Activated CD8-positive, alpha-beta T cell treated with anti-CD3 and anti-CD28 coated beads for 36 hours (primary cell): ENCODE measurements at regions not wholly inside any gene's neighbourhood (a gene's known extent, or its start where the extent isn't known, plus 50 kb on each side); places are given as distances from the start of the nearest gene placed in this dataset.

Source experiments
- ATAC-seq: fragments of 200-7000 bp; cut with Tn5 transposase; one replicate; pipeline ENCODE4 v1.10.0; 2021; ENCODE audit warnings: mild to moderate bottlenecking, moderate library complexity
- CTCF ChIA-PET: fragments of 350-600 bp; sonication (Branson Sonifier 250); formaldehyde crosslinking; loops from one replicate; lab custom pipeline; 2021; ENCODE audit warnings: antibody characterized with exemption; lab: Charles Lee
- POLR2A ChIA-PET: fragments of 350-600 bp; sonication (Branson Sonifier 250); formaldehyde crosslinking; loops from one replicate; lab custom pipeline; 2021; ENCODE audit warnings: antibody characterized with exemption; lab: Charles Lee
- DNase-seq: peaks from one replicate; pipeline ENCODE4 v3.0.0-alpha.2; 2020
- H3K27ac Mint-ChIP-seq: one replicate; pipeline ENCODE4 v1.8.0; 2021; ENCODE audit warnings: mild to moderate bottlenecking, mixed read lengths
- H3K27me3 Mint-ChIP-seq: one replicate; pipeline ENCODE4 v1.8.0; 2021; ENCODE audit warnings: mixed read lengths
- H3K36me3 Mint-ChIP-seq: one replicate; pipeline ENCODE4 v1.8.0; 2021; ENCODE audit warnings: low read depth, mixed read lengths
- H3K4me1 Mint-ChIP-seq: one replicate; pipeline ENCODE4 v1.8.0; 2021; ENCODE audit warnings: low read depth, mixed read lengths
- H3K4me3 Mint-ChIP-seq: one replicate; pipeline ENCODE4 v1.8.0; 2021; ENCODE audit warnings: mild to moderate bottlenecking, moderate library complexity, mixed read lengths
- H3K9me3 Mint-ChIP-seq: one replicate; pipeline ENCODE4 v1.8.0; 2021; ENCODE audit warnings: mixed read lengths
- CTCF ChIP-seq: fragments of 200-600 bp; IDR thresholded peaks from one replicate; pipeline ENCODE4 v1.8.0; 2022; ENCODE audit warnings: antibody characterized with exemption, mild to moderate bottlenecking
- intact Hi-C: fragments of 100-400 bp; cut with micrococcal nuclease; formaldehyde crosslinking; loops from one replicate; pipeline ENCODE4 v1.10.0; 2022

DNA sequence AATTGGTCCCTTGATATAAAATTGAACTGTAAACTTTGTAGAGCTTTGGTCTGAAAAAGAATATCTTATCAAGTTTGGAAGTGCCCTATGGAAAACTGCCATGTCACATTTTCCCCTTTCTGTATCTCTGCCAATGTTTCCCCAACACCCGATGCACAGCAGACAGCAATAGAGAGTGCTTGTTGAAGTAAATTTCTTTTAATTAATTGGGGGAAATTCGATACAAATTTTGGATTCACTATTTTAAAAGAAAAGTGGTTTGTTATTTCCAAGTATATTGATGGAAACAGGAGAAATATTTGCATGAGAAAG lies 208.1 kb downstream of the OGFRL1 start:
- H3K27me3 Mint-ChIP-seq: no peaks in the 10 kb centered on the region

GRCh38 chr6:71498638-71499037 lies 210.0 kb downstream of the OGFRL1 start:
- Mint-ChIP-seq H3K27ac (no peak overlapping the region), H3K36me3 (no peaks in the 10 kb centered on the region), H3K9me3 (no peaks in the 10 kb centered on the region), H3K4me3 (no peak overlapping the region), H3K27me3 (no peaks in the 10 kb centered on the region), H3K4me1 (peaks cover 4% of the 10 kb centered on the region)
- no peak for TF ChIP-seq CTCF
- no peak for ATAC-seq
- CTCF ChIA-PET: interaction anchor here (0.8 kb wide), 1 partner anchor 15 kb away, joined by 3 read pairs; no protein-coding TSS in a partner anchor
- POLR2A ChIA-PET: no interaction called here
- intact Hi-C loops: no loop called here
- DNase-seq: no peak

More for the DNA sequence above, 208.1 kb downstream of the OGFRL1 start:
- no peak for TF ChIP-seq CTCF
- H3K4me1 Mint-ChIP-seq: peaks cover 4% of the 10 kb centered on the region
- POLR2A ChIA-PET: no interaction called here
- H3K27ac Mint-ChIP-seq: no peak overlapping the region
- no peaks in the 10 kb centered on the region for H3K9me3 Mint-ChIP-seq
- CTCF ChIA-PET: no interaction called here
- DNase-seq (no peak), ATAC-seq (no peak)
- H3K4me3 Mint-ChIP-seq: no peak overlapping the region
- H3K36me3 Mint-ChIP-seq: no peaks in the 10 kb centered on the region
- intact Hi-C loops: no loop called here

DNA sequence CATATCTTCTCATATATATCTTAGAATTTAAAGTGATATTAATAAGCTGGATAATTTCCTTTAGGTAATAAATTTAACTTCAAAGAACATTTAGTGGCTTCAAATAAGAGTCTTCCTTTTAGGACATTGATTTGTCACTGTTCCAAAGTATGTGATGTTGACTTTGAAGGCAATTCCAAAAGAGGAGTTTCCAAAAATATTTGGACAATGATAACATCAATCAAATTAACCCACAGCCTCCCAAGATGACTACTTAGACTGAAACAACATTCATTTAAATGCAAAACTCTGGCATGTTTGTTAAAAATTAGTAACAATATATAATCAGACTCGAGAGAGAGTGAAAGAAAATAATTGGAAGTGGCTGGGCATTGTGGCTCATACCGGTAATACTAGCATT lies 211.1 kb downstream of the OGFRL1 start:
- intact Hi-C loops: no loop called here
- Mint-ChIP-seq H3K36me3 (no peaks in the 10 kb centered on the region), H3K9me3 (no peaks in the 10 kb centered on the region), H3K4me3 (no peak overlapping the region), H3K27ac (no peak overlapping the region), H3K4me1 (peaks cover 4% of the 10 kb centered on the region), H3K27me3 (no peaks in the 10 kb centered on the region)
- ATAC-seq: no peak
- ChIA-PET CTCF (no interaction called here), POLR2A (no interaction called here)
- DNase-seq: no peak
- TF ChIP-seq CTCF: no peak

DNA sequence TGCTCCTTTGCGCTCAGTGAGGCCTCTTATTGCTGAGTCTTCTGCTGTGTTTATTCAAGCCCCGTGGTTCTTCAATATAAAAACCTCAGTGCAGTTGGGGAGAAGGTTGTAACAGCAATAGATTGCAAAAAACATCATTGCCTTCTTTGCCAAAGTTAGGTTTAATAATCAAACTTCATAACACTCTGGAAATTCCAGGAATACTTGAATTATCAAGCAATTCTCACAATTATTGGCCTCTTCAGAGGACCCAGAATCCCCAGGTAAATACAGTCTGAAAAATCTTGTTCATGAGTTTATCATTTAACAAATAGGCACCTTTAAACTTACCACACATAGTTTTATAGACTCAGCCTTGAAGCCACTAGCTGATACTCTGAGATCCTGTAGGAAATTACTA lies 213.6 kb downstream of the OGFRL1 start:
- intact Hi-C loops: no loop called here

GRCh38 chr6:71502956-71503355 lies 214.3 kb downstream of the OGFRL1 start:
- Mint-ChIP-seq H3K9me3 (no peaks in the 10 kb centered on the region), H3K27ac (no peak overlapping the region), H3K4me3 (no peak overlapping the region), H3K27me3 (no peaks in the 10 kb centered on the region), H3K4me1 (no peaks in the 10 kb centered on the region), H3K36me3 (no peaks in the 10 kb centered on the region)
- ChIA-PET POLR2A (no interaction called here), CTCF (interaction anchor here (0.8 kb wide), 2 partner anchors 11 to 16 kb away, joined by 3 to 5 read pairs; no protein-coding TSS in a partner anchor)
- intact Hi-C loops: no loop called here
- no peak for DNase-seq
- TF ChIP-seq CTCF: no peak
- no peak for ATAC-seq

More for the DNA sequence above, 213.6 kb downstream of the OGFRL1 start:
- Mint-ChIP-seq H3K9me3 (no peaks in the 10 kb centered on the region), H3K36me3 (no peaks in the 10 kb centered on the region), H3K27ac (no peak overlapping the region), H3K27me3 (no peaks in the 10 kb centered on the region), H3K4me1 (no peaks in the 10 kb centered on the region), H3K4me3 (no peak overlapping the region)
- DNase-seq (no peak), ATAC-seq (no peak)
- ChIA-PET CTCF (no interaction called here), POLR2A (no interaction called here)
- no peak for TF ChIP-seq CTCF
